ENCODE measurements at regions not wholly inside any gene's neighbourhood (a gene's known extent, or its start where the extent isn't known, plus 50 kb on each side); places are given as distances from the start of the nearest gene placed in this dataset.

- TF ChIP-seq CTCF (IDR thresholded peaks at IDR 0.05; ENCODE audit: borderline replicate concordance, extremely low read depth, low read length, poor library complexity, severe bottlenecking) (no peak), EZH2 (IDR thresholded peaks at IDR 0.05; ENCODE audit: borderline replicate concordance, low read depth, low read length, severe bottlenecking) (no peak)
Measured at GRCh38 chr3:176183181-176183580, 1014.1 kb downstream of the TBL1XR1 start.
